HG03469 (cell line): ENCODE measurements at regions not wholly inside any gene's neighbourhood (a gene's known extent, or its start where the extent isn't known, plus 50 kb on each side); places are given as distances from the start of the nearest gene placed in this dataset.

Experiments
- ATAC-seq: cut with Tn5 transposase; IDR thresholded peaks from one replicate; pipeline ENCODE4 v1.9.1; 2021; ENCODE audit warnings: mild to moderate bottlenecking, moderate library complexity, moderate number of reproducible peaks; ENCODE audit not compliant: unreplicated experiment

GRCh38 chr6:23097566-23097965, 528.2 kb downstream of the HDGFL1 start:
- no peak for ATAC-seq

GRCh38 chr6:23106951-23107350, 537.6 kb downstream of the HDGFL1 start:
- ATAC-seq: no peak

DNA sequence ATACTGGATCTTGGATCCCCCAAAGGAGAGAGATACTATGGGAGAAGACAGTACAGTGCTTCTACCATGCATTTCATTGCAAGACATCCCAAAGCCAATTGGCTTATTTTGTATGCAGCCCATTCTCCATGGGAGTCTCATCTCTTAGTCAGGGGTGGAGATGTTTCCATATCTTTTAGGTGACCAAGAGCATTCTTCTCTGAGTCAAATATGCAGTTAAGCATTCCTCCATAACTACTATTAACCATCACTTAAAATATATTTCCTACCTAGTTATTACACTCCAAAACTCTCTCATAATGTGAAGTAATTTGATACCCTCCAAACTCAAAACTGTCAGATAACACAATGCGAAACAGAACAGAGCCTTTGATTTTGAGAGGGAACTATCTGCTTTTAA, 542.6 kb downstream of the HDGFL1 start:
- ATAC-seq: no peak

GRCh38 chr6:23114812-23115504, 545.6 kb downstream of the HDGFL1 start:
- no peak for ATAC-seq

DNA sequence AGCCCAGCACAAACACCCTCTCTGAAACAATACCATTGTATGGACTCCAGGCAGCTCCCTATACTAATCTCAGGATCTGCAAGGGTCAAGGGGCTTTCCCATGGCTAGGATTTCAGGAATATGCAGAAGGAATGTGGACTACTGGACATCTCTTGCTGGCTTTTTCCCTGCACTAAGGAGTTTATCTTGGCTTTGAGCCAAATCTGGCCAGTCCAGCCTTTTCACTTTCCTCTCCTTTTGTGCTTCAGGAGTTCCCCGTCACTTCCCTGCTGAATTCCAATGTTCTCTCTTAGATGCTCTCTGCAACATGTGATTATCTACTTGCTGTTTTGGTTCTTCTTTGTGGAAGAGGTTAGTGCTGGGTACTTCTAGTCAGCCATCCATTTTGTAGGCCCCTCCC, 568.2 kb downstream of the HDGFL1 start:
- ATAC-seq: no peak

GRCh38 chr6:23140871-23141270, 571.5 kb downstream of the HDGFL1 start:
- no peak for ATAC-seq

GRCh38 chr6:23145781-23146180, 576.4 kb downstream of the HDGFL1 start:
- ATAC-seq: no peak

DNA sequence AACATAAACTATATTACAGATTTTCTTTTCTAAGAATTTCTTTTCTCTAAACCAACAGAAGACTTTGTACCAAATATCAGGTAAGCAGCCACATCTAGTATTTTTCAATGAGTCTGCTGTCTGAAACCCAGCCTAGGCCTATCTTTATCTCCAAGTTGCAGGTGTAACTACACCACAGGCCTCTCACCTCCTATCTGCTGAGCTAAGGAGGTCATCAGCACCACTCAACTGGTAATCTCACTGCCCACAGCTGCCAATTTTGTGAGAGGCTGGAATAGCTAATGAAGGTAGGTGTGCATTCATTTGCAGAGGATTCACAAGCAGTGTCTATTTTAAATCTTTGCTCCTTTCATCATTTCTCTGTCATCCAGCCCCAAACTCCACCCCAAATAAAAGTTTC, 584.8 kb downstream of the HDGFL1 start:
- no peak for ATAC-seq

DNA sequence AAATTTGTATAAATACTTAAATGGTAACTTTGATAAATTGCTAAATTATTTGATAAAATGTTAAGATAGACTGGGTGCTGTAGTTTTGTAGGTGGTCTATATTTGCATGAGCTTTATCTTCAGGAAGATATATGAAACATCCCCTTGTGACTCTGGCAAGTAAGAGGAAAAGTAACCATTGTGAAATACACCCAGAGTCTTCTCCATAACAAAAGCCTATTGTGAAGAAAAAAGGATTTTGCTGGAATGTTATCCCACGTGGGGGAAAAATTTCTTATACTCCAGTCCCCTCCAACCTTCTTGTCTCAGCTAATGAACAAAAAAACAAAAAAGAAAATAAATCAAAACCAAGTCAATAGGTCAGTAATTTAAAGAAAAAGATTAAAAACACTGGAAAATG, 600.7 kb downstream of the HDGFL1 start:
- no peak for ATAC-seq

DNA sequence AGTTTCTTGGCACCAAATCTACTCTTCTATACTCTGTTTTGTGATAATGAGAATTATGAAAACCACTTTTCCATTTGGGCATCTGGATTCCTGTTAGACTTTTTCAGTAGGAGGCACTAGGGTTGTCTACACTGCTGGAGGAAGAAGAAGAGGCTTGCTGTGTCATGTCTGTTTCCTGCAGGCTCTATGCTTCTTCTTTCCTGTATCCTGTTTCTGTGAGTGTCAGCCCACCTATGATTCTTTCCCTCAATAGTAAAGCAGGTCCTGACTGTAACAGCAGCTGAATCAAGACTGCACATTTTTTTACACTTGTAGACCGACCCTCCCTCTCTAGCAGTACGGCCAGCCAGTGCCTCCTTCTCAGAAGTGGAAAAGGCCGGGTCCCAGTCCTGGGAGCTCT, 603.9 kb downstream of the HDGFL1 start:
- ATAC-seq: no peak

- no peak for ATAC-seq
Observed at GRCh38 chr6:23174781-23175361, 605.5 kb downstream of the HDGFL1 start.

GRCh38 chr6:23175391-23175790, 606.0 kb downstream of the HDGFL1 start:
- no peak for ATAC-seq

- ATAC-seq: no peak
Observed at GRCh38 chr6:23176471-23176870, 607.1 kb downstream of the HDGFL1 start.

DNA sequence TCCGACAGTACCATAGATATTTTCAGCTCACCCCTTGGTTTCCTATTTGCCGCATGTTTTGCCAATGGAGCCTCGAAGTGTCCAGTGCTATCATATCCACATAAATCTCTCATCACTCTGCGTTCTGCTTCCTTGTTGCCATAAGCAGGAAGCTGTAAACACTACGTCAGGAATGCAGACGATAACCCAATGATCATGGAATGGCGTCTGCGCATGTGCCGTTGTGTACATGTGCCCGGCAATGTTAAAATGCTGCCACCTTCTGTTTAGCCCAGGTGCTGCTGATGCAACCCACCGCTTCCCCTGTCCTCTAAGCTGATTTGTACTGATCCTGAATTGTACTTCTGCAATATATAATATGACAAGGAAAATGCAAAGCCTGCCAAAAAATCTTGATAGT, 607.5 kb downstream of the HDGFL1 start:
- no peak for ATAC-seq

DNA sequence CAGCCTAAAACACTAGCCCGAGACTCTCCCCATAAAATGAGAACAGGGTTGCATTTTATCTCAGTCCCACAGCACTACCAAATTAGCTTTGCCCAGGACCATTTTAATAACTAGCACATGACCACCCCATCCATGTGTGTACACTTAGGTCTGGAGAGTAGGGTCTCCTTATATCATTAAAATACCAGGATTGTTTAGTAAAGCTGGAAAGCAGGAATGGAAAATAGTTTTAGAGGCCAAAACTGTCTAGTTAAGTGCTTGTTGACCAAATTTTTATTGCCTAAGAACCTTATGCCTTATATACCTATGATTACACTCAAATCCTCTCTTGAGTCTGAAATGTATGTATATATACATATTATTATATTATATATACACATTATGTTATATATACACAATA, 608.4 kb downstream of the HDGFL1 start:
- ATAC-seq: no peak

- ATAC-seq: no peak
Observed at GRCh38 chr6:23179994-23180393, 610.6 kb downstream of the HDGFL1 start.

DNA sequence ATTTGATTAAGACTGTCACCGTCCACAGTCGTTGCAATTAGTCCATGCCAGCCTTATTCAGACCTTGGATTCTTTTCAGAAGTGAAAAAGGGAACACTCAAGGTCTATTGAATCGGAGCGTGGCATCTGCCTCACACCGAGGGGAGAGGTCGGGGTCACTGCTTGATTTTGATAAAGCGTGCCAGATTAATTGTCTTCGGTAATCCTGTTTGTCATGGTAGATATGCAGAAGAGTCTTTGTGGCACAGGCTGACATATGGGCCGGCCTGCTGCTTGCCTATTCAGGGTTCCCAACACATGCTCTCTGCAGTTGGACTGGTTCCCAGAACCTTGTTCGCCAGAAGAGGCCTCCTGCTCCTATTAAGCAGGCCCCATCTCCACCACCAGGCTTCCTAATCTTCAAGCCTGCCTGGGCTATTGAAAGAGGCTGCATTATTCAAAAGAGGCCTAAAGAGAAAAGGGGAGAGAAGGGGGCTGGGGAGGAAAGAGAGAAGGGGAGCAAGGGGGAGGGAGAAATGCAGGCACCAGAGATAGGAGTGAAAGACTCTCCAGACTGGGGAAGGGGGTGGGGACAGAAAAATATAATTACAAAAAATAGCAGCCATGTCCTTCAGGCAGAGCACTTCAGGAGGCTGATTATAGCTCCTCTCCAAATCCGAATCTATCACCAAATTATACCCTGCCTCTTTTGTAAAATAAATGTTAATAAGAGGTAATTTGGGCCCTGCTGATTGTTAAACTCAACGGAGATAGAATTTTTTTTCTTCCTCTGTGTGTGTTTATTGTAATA, 611.3 kb downstream of the HDGFL1 start:
- ATAC-seq: no peak

DNA sequence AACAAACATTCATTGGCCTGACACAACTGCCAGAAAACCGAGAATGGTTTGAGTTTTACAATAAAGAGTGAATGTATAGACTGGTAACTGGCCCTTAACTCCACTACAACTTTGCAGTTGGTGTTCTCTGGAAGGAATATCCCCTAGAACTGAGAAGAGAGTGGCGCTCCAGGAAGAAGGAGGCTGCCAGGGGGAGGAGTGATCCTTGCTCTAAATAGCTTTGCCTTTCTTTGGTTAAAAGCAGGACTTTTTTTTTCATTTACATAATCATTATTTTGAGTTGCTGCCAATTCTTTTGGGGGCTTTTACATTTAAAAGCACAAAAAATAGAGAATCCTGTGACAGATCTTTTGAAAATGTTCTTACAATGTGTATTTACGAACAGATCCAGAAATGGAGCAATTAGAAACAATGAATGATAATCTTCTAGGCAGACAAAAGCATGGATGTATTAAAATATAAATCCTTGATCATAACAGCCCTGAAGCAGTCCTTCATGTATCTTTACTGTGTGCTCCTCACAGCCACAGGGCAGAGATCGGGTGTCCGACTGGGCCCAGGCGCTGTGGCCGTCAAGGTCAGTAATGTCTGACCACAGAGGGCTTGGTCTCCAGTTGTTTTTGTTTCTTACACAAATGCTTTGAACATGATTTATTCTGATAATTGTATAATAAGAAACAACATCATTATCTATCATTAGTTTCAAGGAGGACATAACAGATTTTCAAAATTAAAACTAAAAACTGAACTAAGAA, 612.2 kb downstream of the HDGFL1 start:
- ATAC-seq: no peak

DNA sequence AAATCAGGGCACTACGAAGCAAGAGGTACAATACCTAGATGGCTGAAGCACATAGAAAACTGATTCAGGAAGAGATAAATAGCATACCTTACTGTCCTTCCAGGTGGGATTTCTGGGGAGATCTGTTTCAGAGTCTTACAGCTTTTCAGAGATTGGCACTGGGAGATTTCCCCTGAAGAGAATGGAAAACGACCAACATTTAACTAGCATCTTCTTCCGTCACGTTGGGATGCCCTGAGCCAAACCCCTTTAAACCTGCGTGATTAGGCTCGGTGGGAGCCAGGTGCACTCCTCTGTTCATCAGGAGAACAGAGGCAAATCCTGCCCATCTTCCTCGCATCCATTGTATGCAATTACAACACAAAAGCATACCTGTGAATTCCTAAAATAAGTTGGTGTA, 614.5 kb downstream of the HDGFL1 start:
- no peak for ATAC-seq

GRCh38 chr6:23184351-23184750, 615.0 kb downstream of the HDGFL1 start:
- ATAC-seq: no peak

DNA sequence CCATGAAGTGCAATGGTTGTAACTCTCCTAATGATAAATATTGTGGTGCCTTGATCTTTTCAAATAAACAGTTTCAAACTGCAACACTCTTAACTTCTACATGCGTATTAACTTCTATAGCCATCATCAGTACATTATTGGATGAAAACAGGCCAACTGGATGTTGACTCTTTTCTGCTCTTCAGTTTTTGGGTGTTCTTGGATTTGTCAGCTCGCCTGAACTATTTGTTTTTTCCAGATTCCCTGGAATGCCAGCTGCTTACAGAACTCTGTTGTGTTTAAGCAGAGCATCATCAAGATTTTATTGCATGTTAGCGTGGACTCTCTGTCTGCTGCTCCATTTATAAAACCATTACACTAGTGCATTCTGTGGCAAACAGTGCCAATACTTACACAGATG, 626.1 kb downstream of the HDGFL1 start:
- ATAC-seq: no peak
